H1 (cell line): ENCODE measurements at regions not wholly inside any gene's neighbourhood (a gene's known extent, or its start where the extent isn't known, plus 50 kb on each side); places are given as distances from the start of the nearest gene placed in this dataset.

Experiments
- CTCF ChIA-PET: fragments of 300-600 bp; sonication (Branson Sonifier 250); formaldehyde crosslinking; loops from one replicate; lab custom pipeline; 2021; ENCODE audit not compliant: partially characterized antibody; lab: Charles Lee
- POLR2A ChIA-PET: fragments of 300-600 bp; sonication (Branson Sonifier 250); formaldehyde crosslinking; loops from one replicate; lab custom pipeline; 2021; ENCODE audit warnings: inconsistent platforms; ENCODE audit not compliant: partially characterized antibody; lab: Charles Lee
- DNase-seq, 2 experiments: peaks; one replicate each; pipeline versions ENCODE4 v3.0.0 to v3.0.0-alpha.2; 2010 to 2022; ENCODE audit warnings: low spot score in 2 of 2, low read depth in 1 of 2, mixed read lengths in 1 of 2
- FAIRE-seq: peaks from 2 replicates; lab custom pipeline; 2011; peaks lifted over from hg19 to GRCh38; lab: Jason Lieb, UNC
- H2AFZ ChIP-seq: 2 replicates; pipeline ENCODE4 v1.8.1; 2012; ENCODE audit warnings: low read length, inconsistent platforms
- H2AK5ac ChIP-seq: 2 replicates; pipeline ENCODE4 v1.6.1; 2013; ENCODE audit warnings: low read depth, low read length
- H2BK120ac ChIP-seq: replicated peaks from 2 replicates; pipeline ENCODE3; 2013; ENCODE audit warnings: low read depth, low read length, inconsistent platforms
- H2BK12ac ChIP-seq: 2 replicates; pipeline ENCODE4 v1.6.1; 2013; ENCODE audit warnings: low read depth, low read length
- H2BK15ac ChIP-seq: 2 replicates; pipeline ENCODE4 v1.6.1; 2013; ENCODE audit warnings: low read length
- H2BK20ac ChIP-seq: 2 replicates; pipeline ENCODE4 v1.6.1; 2013; ENCODE audit warnings: low read length
- H2BK5ac ChIP-seq: 2 replicates; pipeline ENCODE4 v1.6.1; 2013; ENCODE audit warnings: low read depth, low read length
- H3K14ac ChIP-seq: 2 replicates; pipeline ENCODE4 v1.6.1; 2013; ENCODE audit warnings: inconsistent platforms; ENCODE audit not compliant: insufficient read length
- H3K18ac ChIP-seq: 2 replicates; pipeline ENCODE4 v1.6.1; 2013; ENCODE audit warnings: low read length; ENCODE audit errors: extremely low read depth
- H3K23ac ChIP-seq: 2 replicates; pipeline ENCODE4 v1.6.1; 2013; ENCODE audit warnings: inconsistent platforms; ENCODE audit not compliant: insufficient read length
- H3K23me2 ChIP-seq: 2 replicates; pipeline ENCODE4 v1.6.1; 2013; ENCODE audit warnings: low read depth, low read length
- H3K27ac ChIP-seq: 2 replicates; pipeline ENCODE4 v1.6.1; 2011; ENCODE audit warnings: low read depth, low read length, inconsistent platforms
- H3K27me3 ChIP-seq, 4 experiments: replicated peaks in 1 of 4; 1 replicate in 1 of 4; 2 replicates in 3 of 4; pipeline versions ENCODE4 v1.6.1 to v1.8.1; 2011 to 2013; ENCODE audit warnings: low read length in 3 of 4, mild to moderate bottlenecking in 3 of 4, inconsistent platforms in 2 of 4, mixed read lengths in 2 of 4, moderate library complexity in 1 of 4; ENCODE audit not compliant: control insufficient read depth in 3 of 4, insufficient read depth in 3 of 4; ENCODE audit errors: extremely low read depth in 1 of 4
- H3K36me3 ChIP-seq, 4 experiments: 2 replicates each; pipeline versions ENCODE4 v1.6.1 to v1.8.1; 2011 to 2013; ENCODE audit warnings: mild to moderate bottlenecking in 4 of 4, low read length in 3 of 4, moderate library complexity in 2 of 4, control low read depth in 1 of 4, inconsistent platforms in 1 of 4; ENCODE audit not compliant: insufficient read depth in 4 of 4, control insufficient read depth in 2 of 4
- H3K4ac ChIP-seq: replicated peaks from 2 replicates; pipeline ENCODE3; 2013; ENCODE audit warnings: low read length, low read depth, mixed read lengths, inconsistent platforms; ENCODE audit not compliant: insufficient read length
- H3K4me1 ChIP-seq, 4 experiments: replicated peaks in 1 of 4; 1 replicate in 1 of 4; 2 replicates in 3 of 4; pipeline versions ENCODE4 v1.6.1 to v1.8.1; 2011 to 2013; ENCODE audit warnings: low read length in 3 of 4, inconsistent platforms in 2 of 4, mixed read lengths in 1 of 4; ENCODE audit not compliant: insufficient read depth in 4 of 4, control insufficient read depth in 3 of 4
- H3K4me2 ChIP-seq, 2 experiments: 2 replicates each; pipeline versions ENCODE4 v1.6.1 to v1.8.1; 2011 to 2013; ENCODE audit warnings: low read depth in 2 of 2, low read length in 2 of 2, control low read depth in 1 of 2, inconsistent platforms in 1 of 2, mild to moderate bottlenecking in 1 of 2; ENCODE audit not compliant: insufficient read depth in 1 of 2
- H3K4me3 ChIP-seq, 4 experiments: fragments of 200-600, 300-600 bp in 1 of 4; sonication (generic), shearing (Covaris generic), sonication (Bioruptor Twin) in 1 of 4; 2 replicates each; pipeline versions ENCODE4 v1.5.1 to v1.8.1; 2011 to 2016; ENCODE audit warnings: low read length in 4 of 4, low read depth in 3 of 4, control low read depth in 2 of 4, inconsistent platforms in 2 of 4, mild to moderate bottlenecking in 2 of 4, mixed read lengths in 1 of 4, moderate library complexity in 1 of 4; ENCODE audit not compliant: insufficient read depth in 2 of 4; ENCODE audit errors: extremely low read depth in 1 of 4
- H3K56ac ChIP-seq: replicated peaks from 2 replicates; pipeline ENCODE3; 2013; ENCODE audit warnings: low read depth, mild to moderate bottlenecking, mixed read lengths, low read length, inconsistent platforms; ENCODE audit not compliant: insufficient read length
- H3K79me1 ChIP-seq: 2 replicates; pipeline ENCODE4 v1.6.1; 2013; ENCODE audit warnings: low read depth, low read length, control low read depth
- H3K79me2 ChIP-seq, 2 experiments: 2 replicates each; pipeline versions ENCODE4 v1.6.1 to v1.8.1; 2012 to 2013; ENCODE audit warnings: low read length in 2 of 2, mild to moderate bottlenecking in 2 of 2, inconsistent platforms in 1 of 2; ENCODE audit not compliant: insufficient read depth in 2 of 2, control insufficient read depth in 1 of 2
- H3K9ac ChIP-seq, 4 experiments: replicated peaks in 1 of 4; 1 replicate in 1 of 4; 2 replicates in 3 of 4; pipeline versions ENCODE4 v1.6.1 to v1.8.1; 2011 to 2013; ENCODE audit warnings: low read depth in 3 of 4, low read length in 3 of 4, control low read depth in 2 of 4, mild to moderate bottlenecking in 2 of 4, moderate library complexity in 2 of 4, inconsistent platforms in 1 of 4; ENCODE audit errors: extremely low read depth in 1 of 4
- H3K9me3 ChIP-seq, 2 experiments: 2 replicates each; pipeline versions ENCODE4 v1.6.1 to v1.8.1; 2012 to 2013; ENCODE audit warnings: mild to moderate bottlenecking in 2 of 2, moderate library complexity in 2 of 2, control low read depth in 1 of 2, inconsistent platforms in 1 of 2, low read depth in 1 of 2, low read length in 1 of 2, mixed read lengths in 1 of 2; ENCODE audit not compliant: insufficient read depth in 2 of 2
- H4K20me1 ChIP-seq, 2 experiments: replicated peaks in 1 of 2; 2 replicates each; pipeline versions ENCODE3 to v1.8.1; 2011 to 2013; ENCODE audit warnings: inconsistent platforms in 2 of 2, low read length in 2 of 2, mild to moderate bottlenecking in 1 of 2; ENCODE audit not compliant: insufficient read depth in 2 of 2, control insufficient read depth in 1 of 2
- H4K5ac ChIP-seq: 2 replicates; pipeline ENCODE4 v1.6.1; 2013; ENCODE audit warnings: low read length, low read depth, mixed read lengths, inconsistent platforms; ENCODE audit not compliant: insufficient read length
- H4K8ac ChIP-seq: 2 replicates; pipeline ENCODE4 v1.8.0; 2013; ENCODE audit warnings: mild to moderate bottlenecking, moderate library complexity, low read length, inconsistent platforms; ENCODE audit not compliant: insufficient read depth; ENCODE audit errors: extremely low read depth
- H4K91ac ChIP-seq: replicated peaks from 2 replicates; pipeline ENCODE3; 2013; ENCODE audit warnings: low read length, mixed read lengths, inconsistent platforms; ENCODE audit not compliant: insufficient read length
- ASH2L ChIP-seq: fragments of 200-600, 300-600 bp; sonication (generic); IDR thresholded peaks from one replicate; pipeline ENCODE4 v1.7.1; 2017; ENCODE audit warnings: low read length
- BCL11A ChIP-seq, 2 experiments: IDR thresholded peaks; one replicate each; pipeline ENCODE4 v1.6.1; 2011; ENCODE audit warnings: low read depth in 2 of 2, low read length in 2 of 2, mild to moderate bottlenecking in 2 of 2
- CBX5 ChIP-seq: fragments of 300-800, 300-1000 bp; sonication (generic); IDR thresholded peaks from 2 replicates; pipeline ENCODE4 v1.7.1; 2016; ENCODE audit warnings: antibody characterized with exemption, low read length, low read depth
- CREB1 ChIP-seq: IDR thresholded peaks from 2 replicates; pipeline ENCODE4 v1.6.1; 2012; ENCODE audit warnings: inconsistent platforms
- E2F6 ChIP-seq: IDR thresholded peaks from 2 replicates; pipeline ENCODE4 v1.6.1; 2012; ENCODE audit warnings: inconsistent platforms
- GABPA ChIP-seq: IDR thresholded peaks from 2 replicates; pipeline ENCODE4 v1.6.1; 2011; ENCODE audit warnings: mild to moderate bottlenecking, low read length, moderate library complexity, borderline replicate concordance; ENCODE audit not compliant: insufficient read depth
- POLR2A ChIP-seq, 2 experiments: IDR thresholded peaks; 1 replicate in 1 of 2; 2 replicates in 1 of 2; pipeline ENCODE4 v1.6.1; 2011; ENCODE audit warnings: low read depth in 2 of 2, low read length in 2 of 2, mild to moderate bottlenecking in 2 of 2; ENCODE audit errors: control extremely low read depth in 1 of 2
- RBBP5 ChIP-seq: IDR thresholded peaks from 2 replicates; pipeline ENCODE4 v1.7.1; 2012; ENCODE audit warnings: low read depth, mild to moderate bottlenecking, inconsistent platforms, low read length, moderate library complexity, borderline replicate concordance
- RNF2 ChIP-seq: fragments of 200-900, 300-1000 bp; sonication (generic); IDR thresholded peaks from 2 replicates; pipeline ENCODE4 v1.7.1; 2016; ENCODE audit warnings: borderline replicate concordance, low read depth, mild to moderate bottlenecking, antibody characterized with exemption, low read length; ENCODE audit not compliant: poor library complexity, severe bottlenecking; ENCODE audit errors: missing control alignments
- SP1 ChIP-seq: IDR thresholded peaks from 2 replicates; pipeline ENCODE4 v1.6.1; 2011; ENCODE audit warnings: low read depth, low read length
- WGBS, 2 experiments: shearing (Covaris generic) in 1 of 2; methylation state at CpG; one replicate each; pipeline versions ENCODE4 v1.1.6 to v1.1.7; 2013 to 2015; ENCODE audit warnings: low lambda C conversion rate in 2 of 2, mixed read lengths in 2 of 2, inconsistent platforms in 1 of 2, low coverage in 1 of 2, missing lambda C conversion rate in 1 of 2; ENCODE audit not compliant: insufficient replicate concordance in 2 of 2, insufficient coverage in 1 of 2, insufficient read length in 1 of 2; ENCODE audit errors: extremely low coverage in 1 of 2, missing lambda C conversion rate in 1 of 2; 5-methylcytosine and 5-hydroxymethylcytosine counted together
- TF ChIP-seq, protein P1 (sequence below): IDR thresholded peaks from 2 replicates; pipeline ENCODE4 v1.6.1; 2012; ENCODE audit warnings: inconsistent platforms

GRCh38 chr4:27728892-27729291 lies 868.3 kb downstream of the STIM2 start:
- no peaks in the 10 kb centered on the region for H3K79me2 ChIP-seq
- ChIA-PET CTCF (interaction anchor here (1.5 kb wide), 1 partner anchor 12 kb away, joined by 6 read pairs; no protein-coding TSS in a partner anchor), POLR2A (no interaction called here)
- no peak overlapping the region for H3K4me3 ChIP-seq
- H4K20me1 ChIP-seq: no peaks in the 10 kb centered on the region
- no peak overlapping the region for H2BK12ac ChIP-seq
- H3K9ac ChIP-seq: no peak overlapping the region
- no peak overlapping the region for H3K27ac ChIP-seq
- no peak overlapping the region for H3K4me2 ChIP-seq
- H3K23ac ChIP-seq: no peak overlapping the region
- H3K4ac ChIP-seq: no peak overlapping the region
- no peak overlapping the region for H2AK5ac ChIP-seq
- no peaks in the 10 kb centered on the region for H3K27me3 ChIP-seq
- H3K36me3 ChIP-seq: no peaks in the 10 kb centered on the region
- no peak overlapping the region for H2BK5ac ChIP-seq
- no peak overlapping the region for H3K14ac ChIP-seq
- H3K9me3 ChIP-seq: no peaks in the 10 kb centered on the region
- DNase-seq (no peak), FAIRE-seq (no peak)
- no peak overlapping the region for H2AFZ ChIP-seq
- no peak overlapping the region for H2BK120ac ChIP-seq
- H3K4me1 ChIP-seq: no peaks in the 10 kb centered on the region
- no peaks in the 10 kb centered on the region for H3K79me1 ChIP-seq
- no peak overlapping the region for H4K91ac ChIP-seq
- no peak overlapping the region for H4K8ac ChIP-seq
- no peak overlapping the region for H3K18ac ChIP-seq
- H2BK20ac ChIP-seq: no peak overlapping the region
- H4K5ac ChIP-seq: no peak overlapping the region
- no peaks in the 10 kb centered on the region for H3K23me2 ChIP-seq
- no peak overlapping the region for H2BK15ac ChIP-seq
- WGBS, 2 experiments: 96% methylated on average over 3 of the region's 3 CpGs; no CpG with 5 or more reads in 1 of the 2 experiments
- no peak overlapping the region for H3K56ac ChIP-seq
- no peak for TF ChIP-seq E2F6
- no peak for TF ChIP-seq RBBP5
- no peak for TF ChIP-seq GABPA
- no peak for TF ChIP-seq POLR2A (IDR thresholded peaks at IDR 0.05; ENCODE audit: control extremely low read depth in 1 of 2, low read depth in 2 of 2, low read length in 2 of 2)
- TF ChIP-seq SP1: no peak
- TF ChIP-seq, protein P1, sequence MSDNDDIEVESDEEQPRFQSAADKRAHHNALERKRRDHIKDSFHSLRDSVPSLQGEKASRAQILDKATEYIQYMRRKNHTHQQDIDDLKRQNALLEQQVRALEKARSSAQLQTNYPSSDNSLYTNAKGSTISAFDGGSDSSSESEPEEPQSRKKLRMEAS: no peak
- TF ChIP-seq RNF2: no peak
- no peak for TF ChIP-seq ASH2L
- TF ChIP-seq CBX5: no peak
- TF ChIP-seq CREB1: no peak
- no peak for TF ChIP-seq BCL11A (IDR thresholded peaks at IDR 0.05; ENCODE audit: low read depth in 2 of 2, low read length in 2 of 2)
